HG03342 (cell line): ENCODE measurements at regions not wholly inside any gene's neighbourhood (a gene's known extent, or its start where the extent isn't known, plus 50 kb on each side); places are given as distances from the start of the nearest gene placed in this dataset.

ENCODE experiments used
- ATAC-seq: cut with Tn5 transposase; IDR thresholded peaks from one replicate; pipeline ENCODE4 v1.9.1; 2021; ENCODE audit warnings: mild to moderate bottlenecking, moderate library complexity; ENCODE audit not compliant: unreplicated experiment

DNA sequence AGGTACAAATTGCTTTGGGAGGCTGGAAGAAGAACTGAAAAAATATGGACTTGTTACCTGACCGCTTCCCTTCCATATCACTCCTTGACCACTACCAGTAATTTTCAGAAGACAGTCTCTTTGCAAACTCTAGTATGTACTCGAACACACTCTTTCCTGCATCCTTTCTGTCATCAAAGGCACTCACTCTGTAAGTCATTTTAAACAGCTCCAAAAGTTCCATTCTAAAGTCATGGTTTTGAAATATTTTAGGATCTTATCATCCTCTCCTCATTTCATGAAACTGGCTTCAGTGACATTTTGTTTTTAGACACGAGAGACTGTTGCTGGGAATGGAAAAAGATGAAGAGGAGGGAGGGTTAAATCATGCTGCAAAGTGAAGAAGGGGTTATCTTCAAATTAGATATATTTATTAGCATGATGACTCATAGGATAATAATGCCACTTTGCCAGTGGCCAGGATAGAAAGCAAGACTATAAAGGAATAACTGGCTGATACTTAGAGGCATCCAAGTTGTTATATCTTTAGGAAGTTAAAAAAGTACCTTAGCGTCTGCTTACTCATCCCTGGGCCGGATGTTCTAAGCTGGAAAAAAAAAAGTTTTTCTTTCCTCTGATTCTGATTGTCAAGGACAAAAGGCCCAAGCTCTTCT, 549.3 kb downstream of the METTL15 start:
- ATAC-seq = no peak

- ATAC-seq = no peak
Observed at GRCh38 chr11:28654191-28654590, 546.0 kb downstream of the METTL15 start.

DNA sequence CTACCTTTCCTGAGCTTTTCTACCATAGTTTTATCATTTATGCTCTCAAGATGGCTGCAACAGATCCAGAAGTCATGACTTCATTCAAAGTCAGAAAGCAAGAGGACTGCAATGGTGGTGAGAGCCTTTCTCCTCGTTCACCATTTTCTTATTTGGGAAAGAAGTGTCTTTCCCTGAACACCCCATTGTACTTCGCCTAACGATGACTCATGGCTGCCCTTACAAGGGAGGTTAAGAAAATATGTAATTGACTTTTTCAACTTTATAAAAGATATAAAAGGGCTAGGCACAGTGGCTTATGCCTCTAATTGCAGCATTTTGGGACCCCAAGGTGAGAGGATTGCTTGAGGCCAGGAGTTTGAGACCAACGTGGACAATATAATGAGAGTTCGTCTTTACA, 541.7 kb downstream of the METTL15 start:
- ATAC-seq = no peak

- no peak for ATAC-seq
Observed at GRCh38 chr11:28636566-28636965, 528.4 kb downstream of the METTL15 start.

DNA sequence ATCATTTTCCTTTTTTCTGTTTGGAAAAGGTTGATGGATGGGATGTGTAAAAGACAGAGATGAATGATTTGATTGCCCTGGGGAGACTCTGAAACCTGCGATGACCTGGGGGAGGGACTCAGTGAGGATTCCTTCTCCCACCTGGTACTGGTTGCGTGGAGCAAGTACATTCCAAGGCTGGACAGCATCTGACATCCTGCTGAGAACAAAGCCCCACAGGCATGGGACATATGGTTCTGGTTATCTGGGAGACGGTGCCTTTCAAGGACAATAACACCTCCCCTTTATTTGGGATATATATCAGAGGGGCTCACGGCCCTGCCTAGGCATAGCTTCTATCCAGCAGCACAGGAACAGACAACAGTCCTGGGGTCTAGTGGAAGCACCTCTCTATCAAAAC, 527.8 kb downstream of the METTL15 start:
- no peak for ATAC-seq

DNA sequence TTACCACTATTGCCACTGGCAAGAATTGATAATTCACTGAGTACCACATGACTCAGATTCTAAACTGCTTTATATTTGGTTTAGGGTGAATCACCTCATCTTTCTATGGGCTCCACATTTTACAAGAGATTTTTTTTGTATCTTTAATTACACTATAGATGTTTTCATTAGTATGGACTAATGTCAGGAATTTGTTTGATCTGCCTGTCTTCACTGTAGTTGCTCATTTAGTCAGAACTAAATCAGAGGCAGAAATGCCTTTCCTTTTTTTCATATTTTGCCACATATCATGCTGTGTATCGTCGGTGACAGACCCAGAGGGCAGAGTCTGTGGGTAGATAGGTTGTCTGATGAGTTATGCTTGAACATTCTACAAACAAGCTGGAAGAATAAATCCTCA, 524.1 kb downstream of the METTL15 start:
- ATAC-seq = no peak

GRCh38 chr11:28631148-28631547, 523.0 kb downstream of the METTL15 start:
- no peak for ATAC-seq

- ATAC-seq = no peak
Observed at GRCh38 chr11:28629235-28629634, 521.0 kb downstream of the METTL15 start.

GRCh38 chr11:28628412-28628811, 520.2 kb downstream of the METTL15 start:
- ATAC-seq = no peak

DNA sequence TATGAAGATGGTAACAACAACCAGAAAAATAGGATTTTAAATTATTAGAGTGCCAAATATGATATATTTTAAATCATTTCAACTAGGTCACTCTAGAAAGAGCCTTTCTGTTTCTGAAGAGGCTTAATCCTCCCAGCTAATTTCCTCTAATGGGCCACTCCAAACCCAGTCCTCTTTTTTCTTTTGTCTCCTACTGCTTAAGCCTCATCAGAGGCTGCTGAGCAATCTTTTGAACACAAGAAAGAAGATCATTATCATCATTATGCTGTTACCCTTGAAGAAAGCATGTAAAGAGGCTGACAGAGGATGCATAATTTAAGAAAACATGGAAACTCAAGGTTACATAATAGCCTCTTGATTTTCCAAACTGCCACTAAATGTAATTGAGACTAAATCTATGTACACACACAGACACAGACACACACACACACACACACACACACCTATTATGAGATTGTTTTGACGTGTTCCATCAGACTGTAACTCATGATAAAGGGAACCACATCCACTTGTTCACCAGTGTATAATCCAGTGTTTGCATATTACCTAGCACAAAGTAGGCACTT, 519.6 kb downstream of the METTL15 start:
- no peak for ATAC-seq

DNA sequence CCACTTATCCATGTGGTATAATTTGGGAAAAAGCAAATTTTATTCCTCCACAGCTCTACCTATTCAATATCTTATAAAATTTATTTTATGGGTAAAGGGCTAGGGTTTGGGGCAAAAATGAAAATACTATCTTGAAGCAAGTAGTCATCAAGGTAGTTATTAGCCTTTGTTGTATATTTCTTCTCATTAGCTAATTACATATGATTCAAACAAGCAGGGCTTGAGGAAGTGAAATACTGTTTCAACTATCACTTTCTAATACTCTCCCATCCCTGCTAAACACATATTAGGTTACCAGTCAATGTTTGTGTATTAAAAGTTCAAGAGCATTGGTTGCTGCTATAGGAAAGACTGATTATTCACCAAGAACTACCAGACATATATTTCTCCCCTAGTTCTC, 517.3 kb downstream of the METTL15 start:
- ATAC-seq = no peak

DNA sequence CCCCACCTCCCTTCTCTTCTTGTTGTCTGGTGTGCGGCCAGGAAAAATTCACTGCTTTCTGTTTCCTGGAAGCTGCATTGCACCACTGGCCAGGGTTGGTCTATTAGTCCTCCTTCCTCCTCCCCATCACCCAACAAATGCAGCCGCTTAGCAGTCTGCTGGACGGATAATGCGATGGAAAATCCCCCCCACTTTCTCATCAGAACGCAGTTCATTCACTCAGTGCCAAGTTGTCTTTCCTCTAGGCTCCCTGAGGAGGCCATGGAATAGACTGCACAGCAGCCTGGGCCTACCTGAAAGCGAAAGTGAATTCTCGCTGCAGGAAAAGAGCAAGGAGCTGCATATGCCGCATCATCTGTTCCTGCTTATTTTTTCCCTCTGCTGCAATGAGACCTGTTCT, 513.6 kb downstream of the METTL15 start:
- ATAC-seq = no peak

- ATAC-seq = no peak
Observed at GRCh38 chr11:28619846-28620540, 511.8 kb downstream of the METTL15 start.

DNA sequence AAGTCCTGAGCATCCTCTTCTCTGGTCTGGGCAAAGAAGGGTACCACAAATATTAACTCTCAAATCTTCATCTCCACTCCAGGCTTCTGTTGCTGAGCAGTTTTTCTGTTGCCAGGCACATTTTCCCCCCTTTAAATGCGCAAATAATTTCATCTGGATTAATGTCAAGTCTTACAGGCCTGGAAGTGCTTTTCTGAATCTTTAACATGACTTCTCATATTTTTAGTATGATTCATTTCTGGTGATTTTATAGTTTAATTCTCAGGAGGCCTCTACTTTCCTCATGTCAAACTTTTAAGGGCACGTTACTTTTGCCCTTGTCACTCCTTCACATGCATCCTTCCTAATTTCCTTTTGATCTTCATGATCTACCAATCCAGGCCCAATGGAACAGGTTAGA, 510.2 kb downstream of the METTL15 start:
- no peak for ATAC-seq

DNA sequence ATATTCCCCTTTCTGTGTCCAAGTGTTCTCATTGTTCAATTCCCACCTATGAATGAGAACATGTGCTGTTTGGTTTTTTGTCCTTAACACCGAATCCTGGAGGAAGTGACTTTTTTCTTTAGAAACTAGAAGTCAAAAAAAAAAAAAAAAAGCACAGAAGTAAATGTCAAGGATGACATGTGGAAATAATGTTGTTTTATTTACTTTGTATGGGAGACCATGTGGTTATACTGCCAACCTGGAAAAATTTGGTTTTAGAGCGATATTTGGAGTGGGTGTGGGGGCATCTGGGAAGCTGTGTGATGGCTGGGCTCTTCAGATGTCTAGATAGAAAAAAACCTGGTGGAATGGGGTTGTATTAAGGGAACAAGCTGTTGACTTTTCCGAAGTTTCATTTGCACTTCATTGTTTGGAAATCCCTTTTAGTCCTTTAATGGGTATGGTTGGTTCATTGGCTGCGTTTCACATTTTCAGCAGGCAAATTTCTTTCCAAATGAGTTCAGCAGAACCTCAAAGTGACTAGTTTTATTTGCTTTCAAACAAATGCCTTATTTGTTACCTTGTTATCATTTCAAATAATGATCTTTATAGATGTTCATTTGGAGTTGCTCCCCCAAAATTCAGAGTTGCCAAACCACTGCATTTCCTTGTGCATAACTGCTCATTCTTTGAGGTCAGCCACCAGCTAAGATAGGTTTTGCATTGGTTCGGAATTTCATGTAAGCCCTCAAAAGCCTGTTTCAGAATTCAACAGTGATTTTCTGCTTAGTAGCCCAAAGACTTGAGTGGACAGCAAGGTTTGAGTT, 508.2 kb downstream of the METTL15 start:
- ATAC-seq = no peak

- no peak for ATAC-seq
Observed at GRCh38 chr11:28615542-28615941, 507.4 kb downstream of the METTL15 start.

GRCh38 chr11:28606930-28607329, 498.7 kb downstream of the METTL15 start:
- no peak for ATAC-seq

DNA sequence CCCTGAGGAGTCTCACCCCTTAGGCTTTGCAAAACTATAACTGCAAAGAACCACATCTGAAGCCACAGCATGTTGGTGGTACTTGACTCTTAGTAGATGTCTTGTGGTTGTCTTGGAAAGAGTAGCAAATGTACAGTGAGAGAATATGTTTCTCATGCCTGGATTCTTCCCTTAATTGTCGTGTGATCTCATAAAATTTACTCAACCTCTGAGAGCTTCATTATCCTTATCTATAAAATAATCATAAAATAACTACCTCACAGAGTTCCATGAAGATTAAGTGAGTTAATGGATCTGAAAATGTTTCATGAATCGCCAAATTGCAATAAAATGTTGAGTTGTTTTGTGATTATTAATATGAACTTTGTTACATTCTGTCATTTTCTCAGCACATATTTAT, 491.5 kb downstream of the METTL15 start:
- ATAC-seq = no peak

GRCh38 chr11:28598531-28598930, 490.3 kb downstream of the METTL15 start:
- no peak for ATAC-seq

GRCh38 chr11:28596816-28597215, 488.6 kb downstream of the METTL15 start:
- no peak for ATAC-seq

GRCh38 chr11:28592141-28592540, 484.0 kb downstream of the METTL15 start:
- no peak for ATAC-seq

DNA sequence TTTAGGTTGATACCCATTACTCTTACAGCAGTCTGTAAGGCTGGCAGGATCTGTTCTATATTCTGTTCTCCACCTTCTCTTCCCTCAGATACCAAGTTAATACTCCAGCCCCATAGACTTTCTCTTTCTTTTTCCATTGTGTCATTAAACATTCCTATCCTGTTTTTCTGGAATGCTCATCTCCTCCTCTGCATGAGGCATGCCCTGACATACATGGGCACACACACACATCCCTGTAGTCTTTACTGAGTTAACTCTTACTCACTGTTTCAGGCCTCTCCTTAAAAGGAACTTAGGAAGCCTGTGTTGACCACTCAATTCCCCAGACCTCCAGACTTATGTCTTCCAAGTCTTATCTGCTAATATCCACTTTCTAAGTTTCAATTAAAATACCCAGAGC, 476.8 kb downstream of the METTL15 start:
- ATAC-seq = no peak
